ENCODE measurements at regions not wholly inside any gene's neighbourhood (a gene's known extent, or its start where the extent isn't known, plus 50 kb on each side); places are given as distances from the start of the nearest gene placed in this dataset.

DNA sequence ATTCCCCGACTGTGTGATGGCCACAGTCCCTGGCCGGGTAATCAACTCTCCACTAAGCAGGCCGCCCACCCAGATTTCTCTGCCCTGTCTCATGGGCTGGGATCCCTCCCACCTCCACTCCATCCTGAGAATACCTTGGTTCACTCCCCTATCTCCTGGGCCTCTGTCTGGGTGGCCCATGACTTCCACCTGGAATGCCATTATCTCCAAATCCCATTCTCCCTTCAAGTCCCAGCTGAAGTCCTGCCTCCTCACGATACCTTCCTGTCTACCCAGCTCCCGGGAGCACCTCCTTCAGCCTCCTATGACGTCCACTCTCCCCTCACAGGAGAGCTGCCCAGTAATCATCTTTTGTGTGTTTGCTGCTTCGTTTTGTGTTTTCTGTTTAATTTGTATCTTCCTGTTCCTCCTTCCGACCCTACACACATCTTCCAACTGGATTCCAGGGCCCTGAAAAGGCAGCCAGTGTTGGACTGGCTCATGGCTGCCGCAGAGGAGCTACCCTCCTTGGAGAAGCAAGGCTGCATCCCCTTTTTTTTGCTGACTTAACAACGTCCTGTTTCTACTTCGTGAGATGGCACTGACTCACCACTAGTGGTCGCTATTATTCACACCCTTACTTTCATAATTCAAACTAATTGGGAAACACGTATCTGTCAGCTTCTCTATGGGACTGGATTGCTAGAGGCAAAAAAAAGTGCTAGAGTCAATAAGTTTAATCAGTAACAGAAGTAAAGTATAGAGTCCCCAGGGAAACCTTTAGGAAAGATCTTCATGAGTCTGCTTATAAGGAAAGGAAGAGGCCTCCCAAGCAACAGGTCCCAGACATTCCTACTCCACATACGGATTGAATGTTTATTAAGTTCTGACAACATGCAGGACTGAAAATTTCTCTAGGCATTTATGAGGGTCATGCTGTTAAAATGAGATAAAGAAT lies 171.9 kb upstream of the GATA6 start:
- DNase-seq = no peak

DNA sequence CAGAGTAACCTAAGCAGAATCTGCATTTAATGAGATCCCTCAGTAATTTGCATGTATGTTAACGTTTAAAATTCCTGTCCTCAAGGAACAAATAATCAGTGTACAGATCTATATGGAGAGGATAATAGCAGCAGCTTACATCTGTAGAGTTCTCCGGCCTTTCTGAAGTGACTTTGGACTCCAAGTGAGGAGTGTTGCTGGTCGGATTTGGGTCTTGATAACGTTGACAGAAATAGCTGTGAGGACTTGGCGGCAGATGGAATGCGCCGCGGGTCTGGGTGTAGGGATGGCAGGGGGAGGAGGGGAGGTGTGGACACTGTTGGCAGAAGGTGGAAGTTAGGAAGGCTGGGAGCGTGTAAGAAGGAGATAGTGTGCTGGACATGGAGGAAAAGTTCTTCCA lies 170.9 kb upstream of the GATA6 start:
- DNase-seq = no peak

DNA sequence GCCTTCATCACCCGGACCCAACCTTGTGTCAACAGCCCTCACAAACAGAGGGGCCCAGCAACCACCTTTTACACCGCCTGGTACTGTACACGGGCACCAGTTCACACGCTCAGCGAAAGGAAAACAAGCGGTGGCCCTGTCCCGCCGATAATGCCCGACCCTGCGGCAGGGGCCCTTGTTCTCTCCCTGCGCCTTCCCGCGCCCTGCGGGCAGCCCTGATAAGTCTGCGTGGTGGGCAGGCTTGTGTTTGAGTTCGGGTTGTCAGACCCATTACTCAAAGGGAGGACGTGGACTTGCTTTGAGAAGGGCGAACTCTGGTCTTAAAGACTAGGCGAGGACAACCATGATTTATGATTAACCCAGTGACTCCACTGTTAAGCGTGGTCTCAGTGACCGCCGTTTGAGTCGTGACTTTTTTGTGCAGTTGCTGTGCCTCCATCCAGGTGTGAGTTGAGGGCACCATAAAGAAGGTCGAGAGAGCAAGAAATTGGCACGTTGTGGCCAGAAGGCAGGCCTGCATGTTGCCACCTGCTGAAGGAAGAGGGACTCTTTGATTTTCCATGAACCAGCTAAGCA lies 167.4 kb upstream of the GATA6 start:
- DNase-seq = no peak

DNA sequence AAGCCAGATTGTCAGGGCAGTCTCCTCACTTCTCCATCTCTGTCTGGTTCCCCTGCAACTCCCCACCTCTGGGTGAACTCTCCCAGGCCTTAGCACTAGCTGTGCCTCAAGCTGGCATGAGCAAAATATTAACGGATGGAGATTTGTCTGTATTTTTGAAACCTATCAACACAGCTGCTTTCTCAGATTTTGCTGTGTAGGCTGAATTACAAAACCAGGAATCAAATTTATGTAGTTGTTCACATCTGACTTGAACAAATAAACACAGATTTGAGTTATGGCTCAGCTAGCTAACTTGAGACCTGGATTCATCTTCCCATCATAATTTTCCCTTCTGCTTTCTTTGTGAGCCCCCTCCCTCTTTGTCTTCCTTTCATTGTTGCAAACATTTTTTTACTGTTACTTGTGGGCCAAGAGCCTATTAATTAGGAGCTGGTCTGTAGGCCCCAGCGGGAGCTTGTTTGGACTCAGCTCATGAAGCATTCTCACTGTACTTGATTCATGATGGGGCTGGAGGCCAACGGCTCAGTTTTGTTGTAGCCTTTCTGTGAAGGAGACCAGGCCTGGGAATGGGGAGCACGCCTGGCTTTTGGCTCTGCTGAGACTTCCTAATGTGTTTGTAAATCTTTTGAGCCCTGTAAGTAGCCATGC lies 164.1 kb upstream of the GATA6 start:
- DNase-seq = no peak

DNA sequence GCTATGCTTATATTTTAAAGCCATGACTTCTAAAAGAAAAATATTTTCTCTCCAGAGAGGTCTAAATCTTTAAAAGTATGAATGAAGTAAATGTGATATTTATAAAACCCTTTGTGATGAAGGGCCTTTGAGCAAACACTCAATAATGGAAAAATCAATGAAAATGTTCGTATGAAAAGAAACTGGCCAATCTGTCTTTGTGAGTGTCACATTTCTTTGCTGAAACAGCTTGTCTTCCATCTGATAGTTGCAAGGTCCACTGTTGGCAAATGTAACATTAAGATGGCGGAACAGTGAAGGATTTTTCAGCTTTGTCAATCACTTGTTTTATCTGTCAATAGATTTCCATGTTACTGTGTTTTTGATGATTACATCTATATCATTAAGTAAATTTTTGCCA lies 162.9 kb upstream of the GATA6 start:
- no peak for DNase-seq

DNA sequence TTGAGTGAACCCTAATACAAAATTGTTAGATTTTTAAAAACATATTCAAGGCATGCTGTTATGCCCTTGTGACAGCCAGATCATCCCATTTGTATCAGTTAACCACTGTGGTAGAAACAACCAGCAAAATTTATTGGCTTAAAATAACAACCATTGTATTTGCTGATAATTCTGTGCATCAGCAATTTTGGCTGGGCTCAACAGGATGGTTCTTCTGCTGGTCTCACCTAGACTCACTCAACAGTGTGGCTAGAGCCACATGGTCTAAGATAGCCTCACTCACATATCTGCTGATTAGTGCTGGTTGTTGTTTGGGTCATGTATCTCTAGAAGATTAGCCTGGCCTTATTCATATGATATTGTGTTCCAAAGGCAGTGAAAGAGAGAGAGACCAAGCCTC lies 160.1 kb upstream of the GATA6 start:
- DNase-seq = no peak

DNA sequence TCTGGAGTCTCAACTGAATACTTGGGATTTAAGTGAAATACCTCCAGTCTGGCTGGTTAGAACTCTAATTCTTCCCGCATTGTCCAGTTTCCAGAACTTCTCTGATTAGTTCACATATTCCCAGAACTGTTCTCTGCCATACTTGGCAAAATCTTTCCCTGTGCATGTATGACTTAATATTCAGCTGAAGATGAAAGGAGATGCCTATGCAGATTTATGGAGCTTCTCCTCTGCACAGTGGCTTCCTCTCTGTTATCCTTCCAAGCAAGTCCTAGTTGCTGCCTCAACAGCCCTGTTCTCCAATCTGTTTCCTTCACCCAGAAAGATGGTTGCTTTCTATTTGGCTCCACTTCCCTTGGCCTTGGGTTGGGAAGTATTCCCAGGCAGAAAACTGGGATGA lies 155.4 kb upstream of the GATA6 start:
- DNase-seq = no peak

DNA sequence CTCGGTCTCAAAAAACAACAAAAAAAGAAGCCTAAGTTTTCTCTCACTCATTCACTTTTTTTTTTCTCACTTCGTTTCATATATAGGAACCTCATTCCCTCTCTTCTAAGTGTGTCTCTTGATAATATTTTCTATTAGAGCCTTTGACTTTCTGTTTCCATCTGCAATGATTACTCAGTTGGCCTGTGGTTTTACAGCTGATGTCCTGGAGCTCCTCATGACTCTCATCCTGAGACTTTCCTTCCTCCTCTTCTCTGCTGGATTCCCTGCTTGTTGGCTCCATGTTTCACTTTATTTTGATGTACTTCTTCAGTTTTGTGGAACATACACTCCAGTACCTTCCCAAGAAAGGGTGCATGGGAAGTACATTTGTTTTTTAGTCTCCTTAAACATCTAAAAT lies 154.2 kb upstream of the GATA6 start:
- no peak for DNase-seq

DNA sequence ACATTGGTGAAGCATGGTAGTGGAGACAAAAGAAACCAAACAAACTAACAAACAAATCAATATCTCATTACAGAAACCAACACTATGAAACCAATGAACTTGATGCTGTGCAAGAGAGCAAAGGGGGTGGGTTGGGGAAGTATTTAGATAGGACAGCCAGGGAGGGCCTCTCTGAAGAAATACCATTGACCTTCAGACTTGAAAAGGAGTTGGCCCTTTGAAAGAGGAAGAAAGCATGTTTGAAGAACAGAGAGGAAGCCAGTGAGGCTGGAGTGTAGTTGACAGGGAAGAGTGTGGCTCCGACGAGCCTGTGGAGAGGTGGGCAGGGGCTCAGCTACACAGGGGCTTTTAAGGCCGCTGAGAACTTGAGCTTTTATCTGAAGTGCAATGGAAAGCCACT lies 151.0 kb upstream of the GATA6 start:
- no peak for DNase-seq

DNA sequence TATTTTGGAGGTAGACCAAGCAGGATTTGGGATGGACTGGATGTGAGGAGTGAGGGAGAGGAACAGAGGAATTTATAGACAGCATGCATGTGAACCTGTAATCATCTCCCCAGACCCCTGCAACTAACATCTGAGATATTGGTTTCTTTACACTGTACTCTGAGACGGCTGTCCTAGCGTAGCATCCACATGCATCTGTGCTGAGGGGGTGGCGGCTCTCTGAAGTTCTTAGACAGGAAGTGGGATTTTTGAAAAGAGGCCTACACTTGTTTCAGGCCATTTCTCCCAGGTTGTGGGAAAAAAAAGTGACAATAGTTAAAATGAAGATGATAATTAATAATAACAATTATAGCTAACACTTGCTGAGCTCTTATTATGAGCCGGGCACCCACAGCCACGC lies 150.2 kb upstream of the GATA6 start:
- no peak for DNase-seq

DNA sequence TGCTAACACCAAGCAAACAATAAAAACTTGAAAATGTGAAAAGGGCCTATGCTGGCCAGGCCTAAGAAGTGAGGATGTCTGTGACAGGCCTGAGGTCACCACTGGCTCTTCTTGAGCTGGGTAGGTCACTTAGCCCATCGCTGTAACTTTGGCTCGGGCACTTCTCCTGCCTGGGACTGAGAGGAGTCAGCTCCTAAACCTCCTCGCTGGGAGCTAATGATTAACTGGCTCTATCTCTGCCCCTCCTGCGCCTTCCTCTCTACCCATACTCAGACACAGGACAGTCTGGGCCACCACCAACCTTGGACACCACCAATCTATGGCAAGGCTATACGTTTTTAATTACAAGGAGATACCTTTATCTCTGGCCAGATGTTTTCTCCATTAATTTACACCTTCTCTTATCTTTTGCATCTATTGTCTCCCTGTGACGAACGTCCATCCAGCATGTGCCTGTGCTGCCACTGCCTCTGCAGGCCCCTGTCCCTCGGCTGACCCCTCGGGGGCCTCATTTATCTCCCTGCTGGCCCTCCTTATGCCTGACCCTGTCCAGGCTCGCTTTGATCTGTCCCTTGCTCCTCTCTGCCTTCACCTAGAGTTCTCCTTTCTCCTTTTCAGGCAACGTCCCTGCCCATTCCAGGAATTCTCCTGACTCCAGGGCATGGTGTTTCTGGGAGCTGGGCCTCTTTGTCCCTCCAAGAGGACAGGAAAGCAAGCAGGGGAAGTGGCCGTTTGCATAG lies 149.1 kb upstream of the GATA6 start:
- no peak for DNase-seq

DNA sequence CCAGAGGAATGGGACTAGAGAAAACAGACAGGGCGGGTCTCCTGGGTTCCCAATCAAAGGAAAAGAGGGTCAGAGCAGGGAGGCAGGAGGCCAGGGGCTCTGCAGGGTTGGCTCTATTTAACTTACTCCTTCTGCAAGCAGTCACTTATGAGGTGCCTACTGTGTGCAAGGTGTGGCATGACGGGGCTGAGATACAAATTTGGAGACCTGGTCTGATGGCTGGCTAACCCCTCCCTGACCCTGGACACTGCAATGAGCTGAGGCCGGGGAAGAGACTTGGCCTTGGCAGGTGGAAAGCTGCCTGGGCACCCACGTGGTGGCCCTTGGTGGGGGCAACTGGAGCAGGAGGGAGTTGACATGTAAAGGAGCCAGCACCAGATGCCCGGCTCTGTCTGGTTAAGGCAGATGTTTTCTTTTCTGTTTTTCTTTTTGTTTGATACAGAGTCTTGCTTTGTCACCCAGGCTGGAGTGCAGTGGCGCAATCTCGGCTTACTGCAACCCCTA lies 148.5 kb upstream of the GATA6 start:
- no peak for DNase-seq

DNA sequence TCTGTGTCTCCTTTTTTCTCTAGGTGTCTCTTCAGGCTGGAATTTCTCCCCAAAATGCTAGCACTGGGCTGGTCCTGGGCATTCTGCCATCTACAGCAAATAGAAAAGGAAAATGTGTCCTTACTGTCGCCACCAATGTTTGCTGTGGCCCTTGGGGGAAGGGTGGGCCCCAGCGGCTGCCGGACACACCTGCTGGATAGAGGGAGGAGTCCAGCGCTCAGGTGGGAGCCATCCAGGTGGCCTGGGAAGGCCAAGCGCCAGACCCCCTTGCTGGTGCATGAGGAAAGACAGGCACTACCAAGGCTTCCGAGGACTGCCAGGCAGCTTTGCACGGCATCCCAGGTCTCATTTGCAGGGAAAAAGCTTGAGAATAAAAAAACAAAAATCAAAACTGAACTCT lies 147.7 kb upstream of the GATA6 start:
- DNase-seq = no peak

DNA sequence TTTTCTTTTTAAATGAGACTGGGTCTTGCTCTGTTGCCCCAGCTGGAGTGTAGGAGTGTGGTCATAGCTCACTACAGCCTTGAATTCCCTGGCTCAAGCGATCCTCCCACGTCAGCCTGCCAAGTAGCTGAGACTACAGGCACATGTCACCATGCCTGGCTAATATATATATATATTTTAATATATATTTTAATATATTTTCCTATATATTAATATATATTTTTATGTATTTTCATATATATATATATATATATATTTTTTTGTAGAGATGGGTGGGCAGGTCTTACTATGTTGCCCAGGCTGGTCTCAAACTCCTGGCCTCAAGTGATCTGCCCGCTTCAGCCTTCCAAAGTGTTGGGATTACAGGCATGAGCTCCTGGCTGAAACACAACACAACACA lies 144.5 kb upstream of the GATA6 start:
- no peak for DNase-seq

DNA sequence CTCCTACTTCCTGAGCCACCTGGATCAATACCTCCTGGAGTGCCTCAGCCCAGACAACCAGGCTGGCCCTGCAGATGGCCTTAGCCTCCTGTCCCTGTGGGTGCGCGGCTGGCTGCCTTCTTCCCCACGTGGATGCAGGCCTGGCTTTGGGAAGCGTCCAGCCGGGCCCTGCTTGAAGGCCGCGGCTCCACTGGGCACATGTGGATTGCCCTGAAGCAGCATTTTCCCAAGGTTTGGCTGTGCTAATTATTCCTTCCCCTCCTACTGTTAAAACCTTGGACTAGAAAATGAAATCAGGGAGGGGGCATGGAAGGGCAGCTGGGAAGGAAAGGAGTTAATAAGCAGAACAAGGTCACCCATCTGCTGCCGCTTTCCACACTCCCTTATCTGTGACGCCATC lies 143.0 kb upstream of the GATA6 start:
- no peak for DNase-seq

DNA sequence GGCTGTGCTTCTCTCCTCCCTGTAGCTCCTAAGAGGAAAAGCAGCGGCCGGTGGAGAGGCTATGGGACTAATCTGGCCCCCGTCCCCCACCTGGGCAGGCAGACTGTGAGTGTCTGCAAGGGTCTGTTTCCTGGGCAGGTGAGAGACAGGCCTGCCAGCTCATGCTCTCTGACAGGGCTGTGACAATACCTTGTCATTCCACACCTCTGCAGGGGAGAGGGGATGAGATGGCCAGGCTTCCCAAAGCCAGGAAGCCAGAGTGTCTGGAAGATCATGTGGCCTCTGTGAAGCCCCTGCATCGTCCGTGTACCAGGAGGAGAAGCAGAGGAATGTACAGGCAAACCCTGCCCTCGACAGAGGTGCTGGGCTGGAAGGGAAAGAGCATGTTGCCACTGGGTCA lies 142.5 kb upstream of the GATA6 start:
- no peak for DNase-seq

DNA sequence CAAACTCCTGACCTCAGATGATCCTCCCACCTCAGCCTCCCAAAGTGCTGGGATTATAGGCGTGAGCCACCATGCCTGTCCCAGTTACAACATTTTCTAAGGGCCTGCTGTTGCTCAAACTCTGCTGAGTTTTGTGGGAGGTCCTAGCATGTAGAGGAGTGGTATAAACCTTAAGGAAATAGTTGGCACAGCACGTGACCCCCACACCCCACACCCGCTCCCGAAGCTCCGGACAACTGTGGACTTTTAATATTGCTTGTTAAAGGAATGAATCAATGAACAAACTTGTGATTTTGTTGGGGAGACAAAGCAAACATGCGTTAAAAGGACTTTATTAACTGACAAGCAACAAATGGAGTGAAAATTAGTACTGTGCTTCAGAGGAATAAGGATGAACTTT lies 137.8 kb upstream of the GATA6 start:
- DNase-seq = no peak

DNA sequence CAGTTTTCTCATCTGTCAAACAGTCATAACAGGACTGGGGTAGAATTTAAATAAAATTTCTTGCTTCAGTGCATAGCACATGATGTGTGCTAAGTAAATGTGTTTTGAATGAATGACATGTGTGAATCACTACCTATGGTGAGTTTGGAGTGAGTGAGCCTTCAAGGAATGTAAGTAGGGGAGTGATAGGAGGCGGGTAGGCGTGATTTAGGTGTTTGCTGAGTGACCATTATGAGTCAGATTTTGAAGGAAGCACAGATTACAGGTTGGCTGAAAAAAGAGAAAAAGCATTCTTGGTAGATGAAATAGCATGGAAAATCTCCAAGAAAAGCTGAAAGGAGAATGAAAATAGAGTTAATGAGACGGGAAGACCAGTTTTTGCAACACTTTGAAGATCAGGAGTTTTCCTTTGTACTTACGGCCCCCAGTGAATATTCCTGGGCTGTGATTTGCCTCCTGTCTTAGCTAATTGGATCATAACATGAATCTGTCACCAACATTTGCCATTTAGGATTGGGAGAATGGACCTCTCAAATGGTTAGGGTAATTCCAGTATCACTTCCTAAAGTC lies 136.9 kb upstream of the GATA6 start:
- no peak for DNase-seq

DNA sequence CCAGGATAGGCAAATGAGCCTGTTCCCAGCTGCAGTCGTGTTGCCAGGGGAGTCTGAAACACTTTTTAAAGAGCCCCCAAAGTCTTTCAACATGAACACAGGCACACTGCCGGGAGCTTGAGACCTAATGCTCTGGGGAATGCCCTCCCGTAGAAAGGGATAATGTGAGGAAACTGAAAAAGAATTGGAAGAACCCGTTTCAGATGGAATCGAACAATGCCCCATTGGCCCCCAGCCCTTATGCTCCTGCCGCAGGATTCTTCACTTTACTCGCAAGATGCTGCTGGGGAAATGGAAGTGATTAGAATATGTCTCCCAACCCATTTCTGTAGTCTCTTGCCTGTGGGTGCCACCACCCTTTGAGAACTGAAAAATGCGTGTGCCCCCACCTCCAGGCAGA lies 136.3 kb upstream of the GATA6 start:
- no peak for DNase-seq

DNA sequence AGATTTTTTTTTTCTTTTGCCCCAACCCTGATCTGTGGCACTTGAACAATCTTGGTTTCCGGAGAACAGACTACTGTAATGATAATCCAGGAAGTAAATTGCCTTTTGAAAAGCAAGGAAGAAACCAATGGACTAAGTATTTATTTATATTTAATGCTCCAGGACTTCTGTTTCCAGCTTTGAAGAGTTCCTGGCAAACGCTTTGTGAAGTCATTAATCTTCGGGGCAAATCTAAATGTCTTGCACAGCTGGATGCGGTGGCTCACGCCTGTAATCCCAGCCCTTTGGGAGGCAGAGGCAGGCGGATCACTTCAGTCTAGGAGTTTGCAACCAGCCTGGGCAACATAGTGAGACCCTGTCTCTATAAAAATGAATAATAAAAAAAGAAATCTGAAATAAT lies 135.1 kb upstream of the GATA6 start:
- DNase-seq = no peak

DNA sequence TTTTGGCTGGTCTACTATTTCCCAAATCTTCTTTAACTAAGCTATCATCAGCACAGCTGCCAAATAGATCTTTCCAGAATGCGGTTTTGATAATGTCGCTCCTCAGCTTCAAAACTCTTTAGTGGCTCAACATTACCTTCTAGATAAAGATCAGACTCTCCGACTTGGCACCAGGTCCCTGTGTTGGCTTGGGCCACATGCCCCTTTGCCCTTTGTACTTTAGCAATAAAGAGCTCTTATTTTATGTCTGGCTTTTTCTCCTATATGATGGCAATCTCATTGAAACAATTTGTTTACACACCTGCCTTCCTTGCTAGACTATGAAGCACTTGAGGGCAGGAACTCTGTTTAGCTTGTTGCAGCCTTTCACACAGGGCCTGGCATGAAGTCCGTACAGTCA lies 128.9 kb upstream of the GATA6 start:
- DNase-seq = no peak

DNA sequence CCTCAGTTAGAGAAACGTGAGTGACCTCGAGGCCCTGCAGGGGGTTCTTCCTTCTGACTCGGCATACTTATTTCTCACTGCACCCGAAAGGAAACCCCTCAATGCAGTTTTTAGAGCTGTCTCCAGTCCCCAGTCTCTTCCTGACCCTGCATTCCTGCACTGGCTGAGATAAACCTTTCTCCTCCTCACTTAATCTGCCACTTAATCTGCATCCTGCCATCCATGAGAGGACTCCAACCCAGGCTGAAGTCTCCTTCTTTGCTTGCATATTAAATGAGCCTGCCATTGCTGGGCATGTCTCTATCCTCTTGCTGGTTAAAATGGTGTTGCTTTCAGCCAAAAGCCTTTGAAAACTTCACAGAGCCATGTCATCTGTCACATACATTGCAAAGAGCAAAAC lies 125.6 kb upstream of the GATA6 start:
- DNase-seq = no peak
